ENCODE measurements at regions not wholly inside any gene's neighbourhood (a gene's known extent, or its start where the extent isn't known, plus 50 kb on each side); places are given as distances from the start of the nearest gene placed in this dataset.

- H3K9me3 ChIP-seq (ENCODE audit: insufficient read depth, low read length, severe bottlenecking): no peaks in the 10 kb centered on the region
- no peaks in the 10 kb centered on the region for H3K36me3 ChIP-seq (ENCODE audit: insufficient read depth, low read length)
- H3K79me2 ChIP-seq (ENCODE audit: insufficient read depth, low read length): no peaks in the 10 kb centered on the region
- H3K27ac ChIP-seq (ENCODE audit: low read length): no peak overlapping the region
- no peak for ATAC-seq (ENCODE audit: insufficient read depth, low read depth)
- no peaks in the 10 kb centered on the region for H3K4me1 ChIP-seq (ENCODE audit: insufficient read depth, low read length)
- no peaks in the 10 kb centered on the region for H4K20me1 ChIP-seq (ENCODE audit: insufficient read depth, low read length)
- DNase-seq: no peak
- H2AFZ ChIP-seq (ENCODE audit: low read depth, low read length): no peak overlapping the region
- H3K27me3 ChIP-seq (ENCODE audit: insufficient read depth, low read length, poor library complexity): no peaks in the 10 kb centered on the region
- no peak overlapping the region for H3K9ac ChIP-seq (ENCODE audit: low read depth, low read length)
- TF ChIP-seq CTCF (IDR thresholded peaks at IDR 0.05; ENCODE audit: borderline replicate concordance, extremely low read depth, low read length, poor library complexity, severe bottlenecking) (no peak), EZH2 (IDR thresholded peaks at IDR 0.05; ENCODE audit: borderline replicate concordance, low read depth, low read length, severe bottlenecking) (no peak)
- no peak overlapping the region for H3K4me2 ChIP-seq (ENCODE audit: insufficient read depth, low read length)
- no peak overlapping the region for H3K4me3 ChIP-seq (ENCODE audit: low read depth in 1 of 2, low read length in 2 of 2)
These were observed 200.9 kb downstream of the LTN1 start for GRCh38 chr21:28791595-28792282.

- Histone ChIP-seq H2AFZ (ENCODE audit: low read depth, low read length) (no peak overlapping the region), H3K9me3 (ENCODE audit: insufficient read depth, low read length, severe bottlenecking) (no peaks in the 10 kb centered on the region), H3K4me2 (ENCODE audit: insufficient read depth, low read length) (no peak overlapping the region), H3K79me2 (ENCODE audit: insufficient read depth, low read length) (no peaks in the 10 kb centered on the region), H3K4me1 (ENCODE audit: insufficient read depth, low read length) (no peaks in the 10 kb centered on the region), H3K9ac (ENCODE audit: low read depth, low read length) (no peak overlapping the region), H3K4me3 (ENCODE audit: low read depth in 1 of 2, low read length in 2 of 2) (no peak overlapping the region), H3K36me3 (ENCODE audit: insufficient read depth, low read length) (no peaks in the 10 kb centered on the region), H4K20me1 (ENCODE audit: insufficient read depth, low read length) (no peaks in the 10 kb centered on the region), H3K27me3 (ENCODE audit: insufficient read depth, low read length, poor library complexity) (no peaks in the 10 kb centered on the region), H3K27ac (ENCODE audit: low read length) (no peak overlapping the region)
- no peak for ATAC-seq (ENCODE audit: insufficient read depth, low read depth)
- TF ChIP-seq CTCF (IDR thresholded peaks at IDR 0.05; ENCODE audit: borderline replicate concordance, extremely low read depth, low read length, poor library complexity, severe bottlenecking) (no peak), EZH2 (IDR thresholded peaks at IDR 0.05; ENCODE audit: borderline replicate concordance, low read depth, low read length, severe bottlenecking) (no peak)
- DNase-seq: no peak
These were observed 202.3 kb downstream of the LTN1 start for GRCh38 chr21:28790335-28790734.

GRCh38 chr21:28789523-28789922, 203.2 kb downstream of the LTN1 start:
- Histone ChIP-seq H3K79me2 (ENCODE audit: insufficient read depth, low read length) (no peaks in the 10 kb centered on the region), H3K27me3 (ENCODE audit: insufficient read depth, low read length, poor library complexity) (no peaks in the 10 kb centered on the region), H3K27ac (ENCODE audit: low read length) (no peak overlapping the region), H2AFZ (ENCODE audit: low read depth, low read length) (no peak overlapping the region), H3K36me3 (ENCODE audit: insufficient read depth, low read length) (no peaks in the 10 kb centered on the region), H3K9me3 (ENCODE audit: insufficient read depth, low read length, severe bottlenecking) (no peaks in the 10 kb centered on the region), H3K4me2 (ENCODE audit: insufficient read depth, low read length) (no peak overlapping the region), H4K20me1 (ENCODE audit: insufficient read depth, low read length) (no peaks in the 10 kb centered on the region), H3K9ac (ENCODE audit: low read depth, low read length) (no peak overlapping the region), H3K4me1 (ENCODE audit: insufficient read depth, low read length) (no peaks in the 10 kb centered on the region), H3K4me3 (ENCODE audit: low read depth in 1 of 2, low read length in 2 of 2) (no peak overlapping the region)
- ATAC-seq (ENCODE audit: insufficient read depth, low read depth) (no peak), DNase-seq (no peak)
- TF ChIP-seq CTCF (IDR thresholded peaks at IDR 0.05; ENCODE audit: borderline replicate concordance, extremely low read depth, low read length, poor library complexity, severe bottlenecking) (no peak), EZH2 (IDR thresholded peaks at IDR 0.05; ENCODE audit: borderline replicate concordance, low read depth, low read length, severe bottlenecking) (no peak)
